Adipocyte (in vitro differentiated cells): ENCODE measurements at regions not wholly inside any gene's neighbourhood (a gene's known extent, or its start where the extent isn't known, plus 50 kb on each side); places are given as distances from the start of the nearest gene placed in this dataset.

Experiments used
- DNase-seq: peaks from one replicate; pipeline ENCODE4 v3.0.0-alpha.2; 2015; ENCODE audit warnings: low read depth
- H3K27me3 ChIP-seq: replicated peaks from 2 replicates; pipeline ENCODE4 v1.7.0; 2013; ENCODE audit warnings: mild to moderate bottlenecking, low read length, moderate library complexity; ENCODE audit not compliant: control insufficient read depth, insufficient read depth
- H3K36me3 ChIP-seq: 2 replicates; pipeline ENCODE4 v1.7.0; 2013; ENCODE audit warnings: low read length, mild to moderate bottlenecking, moderate library complexity; ENCODE audit not compliant: control insufficient read depth, insufficient read depth, severe bottlenecking
- H3K4me1 ChIP-seq: 2 replicates; pipeline ENCODE4 v1.7.0; 2013; ENCODE audit warnings: mild to moderate bottlenecking, low read length, moderate library complexity; ENCODE audit not compliant: control insufficient read depth, insufficient read depth
- H3K4me3 ChIP-seq: 2 replicates; pipeline ENCODE4 v1.7.0; 2013; ENCODE audit warnings: mild to moderate bottlenecking, low read length, moderate library complexity
- H3K9ac ChIP-seq: 2 replicates; pipeline ENCODE4 v1.7.0; 2013; ENCODE audit warnings: mild to moderate bottlenecking, low read length, moderate library complexity
- H3K9me3 ChIP-seq: 2 replicates; pipeline ENCODE4 v1.7.0; 2013; ENCODE audit warnings: mild to moderate bottlenecking, low read length, moderate library complexity; ENCODE audit not compliant: control insufficient read depth

- DNase-seq: no peak
- no peaks in the 10 kb centered on the region for H3K9me3 ChIP-seq
- H3K4me3 ChIP-seq: no peak overlapping the region
- H3K36me3 ChIP-seq: no peaks in the 10 kb centered on the region
- H3K9ac ChIP-seq: no peak overlapping the region
- H3K4me1 ChIP-seq: peaks cover 23% of the 10 kb centered on the region
- H3K27me3 ChIP-seq: no peaks in the 10 kb centered on the region
These were observed 62.0 kb downstream of the GLI2 start for GRCh38 chr2:120797421-120798221.

GRCh38 chr2:120798567-120799247, 63.0 kb downstream of the GLI2 start:
- DNase-seq: no peak
- Histone ChIP-seq H3K36me3 (no peaks in the 10 kb centered on the region), H3K4me3 (no peak overlapping the region), H3K4me1 (peaks cover 25% of the 10 kb centered on the region), H3K9me3 (no peaks in the 10 kb centered on the region), H3K27me3 (no peaks in the 10 kb centered on the region), H3K9ac (no peak overlapping the region)

GRCh38 chr2:120802158-120802557, 66.5 kb downstream of the GLI2 start:
- no peak for DNase-seq
- Histone ChIP-seq H3K9me3 (no peaks in the 10 kb centered on the region), H3K9ac (peak overlapping the region; percentile 43), H3K36me3 (no peaks in the 10 kb centered on the region), H3K4me1 (peaks cover 13% of the 10 kb centered on the region), H3K4me3 (no peak overlapping the region), H3K27me3 (no peaks in the 10 kb centered on the region)

- no peaks in the 10 kb centered on the region for H3K27me3 ChIP-seq
- no peaks in the 10 kb centered on the region for H3K36me3 ChIP-seq
- H3K9me3 ChIP-seq: no peaks in the 10 kb centered on the region
- DNase-seq: no peak
- no peak overlapping the region for H3K4me3 ChIP-seq
- H3K9ac ChIP-seq: peak overlapping the region; percentile 43
- peaks cover 13% of the 10 kb centered on the region for H3K4me1 ChIP-seq
These were observed 67.3 kb downstream of the GLI2 start for GRCh38 chr2:120802867-120803484.

DNA sequence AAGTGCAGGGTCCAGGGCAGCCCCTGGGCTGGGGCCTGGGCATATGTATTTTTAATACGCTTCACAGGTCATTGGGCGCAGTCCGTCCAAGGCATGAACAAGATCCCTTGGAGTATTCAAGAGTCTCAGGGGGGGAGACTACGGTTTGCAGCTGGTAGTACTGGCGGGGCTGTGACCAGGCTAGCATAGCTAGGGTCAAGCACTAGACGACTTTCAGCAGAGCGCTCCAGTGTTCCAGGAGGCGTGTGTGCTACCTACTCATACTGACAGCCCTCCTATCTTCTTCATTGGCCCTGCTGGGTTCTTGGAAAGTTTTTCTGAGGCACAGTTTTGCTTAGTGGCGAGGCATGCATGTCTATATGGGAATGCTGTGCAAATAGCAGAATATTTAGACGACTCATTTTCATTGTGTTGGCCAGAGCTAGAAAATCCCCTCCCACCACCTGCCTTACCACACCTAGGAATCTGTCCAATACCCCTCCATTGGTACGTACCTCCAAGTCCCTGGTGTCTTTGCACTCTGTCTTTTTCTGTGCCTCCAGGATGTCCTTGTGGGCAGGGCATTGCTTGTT, 68.2 kb downstream of the GLI2 start:
- Histone ChIP-seq H3K27me3 (no peaks in the 10 kb centered on the region), H3K9me3 (no peaks in the 10 kb centered on the region), H3K9ac (no peak overlapping the region), H3K4me3 (no peak overlapping the region), H3K36me3 (no peaks in the 10 kb centered on the region), H3K4me1 (peaks cover 13% of the 10 kb centered on the region)
- no peak for DNase-seq

DNA sequence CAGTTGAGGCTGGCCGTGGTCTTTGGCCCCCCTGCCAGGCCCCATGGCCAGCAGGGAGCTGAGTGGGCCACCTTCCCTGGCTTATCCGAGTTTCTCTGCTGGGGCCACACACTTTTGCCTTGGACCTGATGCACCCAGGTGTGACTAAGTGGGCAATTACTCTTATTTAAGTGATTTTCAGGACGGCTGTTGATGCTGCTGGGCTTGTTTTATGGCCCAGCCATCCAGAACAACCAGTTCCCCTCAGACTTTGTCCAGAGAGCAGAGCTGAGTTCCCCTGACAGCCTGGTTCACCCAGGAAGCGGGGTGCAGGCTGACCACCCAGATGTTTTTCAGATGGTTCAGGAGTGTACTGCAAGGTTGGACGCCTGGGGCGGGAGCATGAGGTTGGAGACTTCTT, 68.8 kb downstream of the GLI2 start:
- Histone ChIP-seq H3K27me3 (no peaks in the 10 kb centered on the region), H3K9ac (no peak overlapping the region), H3K36me3 (no peaks in the 10 kb centered on the region), H3K4me1 (peaks cover 13% of the 10 kb centered on the region), H3K4me3 (no peak overlapping the region), H3K9me3 (no peaks in the 10 kb centered on the region)
- no peak for DNase-seq

DNA sequence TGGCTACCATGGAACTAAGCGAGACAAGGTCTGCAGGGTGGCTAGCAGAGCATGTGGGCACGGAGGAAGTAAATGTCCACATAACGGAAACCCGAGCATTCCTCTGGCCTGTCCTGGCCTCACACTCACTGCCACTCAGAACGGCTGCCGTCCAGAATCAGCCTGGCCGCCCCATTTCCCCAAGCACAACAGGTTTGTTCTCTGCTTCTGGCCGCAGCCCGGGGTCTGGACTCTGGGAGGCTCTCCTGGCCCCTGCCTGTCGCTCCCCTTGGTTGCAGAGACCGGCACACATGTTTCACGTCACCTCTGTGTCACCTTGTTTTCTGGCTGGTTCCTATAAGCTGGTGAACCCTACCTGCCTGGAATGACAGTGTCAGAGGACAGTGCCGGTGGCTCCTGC, 69.3 kb downstream of the GLI2 start:
- Histone ChIP-seq H3K9ac (no peak overlapping the region), H3K27me3 (no peaks in the 10 kb centered on the region), H3K36me3 (no peaks in the 10 kb centered on the region), H3K4me1 (peaks cover 13% of the 10 kb centered on the region), H3K4me3 (no peak overlapping the region), H3K9me3 (no peaks in the 10 kb centered on the region)
- no peak for DNase-seq

DNA sequence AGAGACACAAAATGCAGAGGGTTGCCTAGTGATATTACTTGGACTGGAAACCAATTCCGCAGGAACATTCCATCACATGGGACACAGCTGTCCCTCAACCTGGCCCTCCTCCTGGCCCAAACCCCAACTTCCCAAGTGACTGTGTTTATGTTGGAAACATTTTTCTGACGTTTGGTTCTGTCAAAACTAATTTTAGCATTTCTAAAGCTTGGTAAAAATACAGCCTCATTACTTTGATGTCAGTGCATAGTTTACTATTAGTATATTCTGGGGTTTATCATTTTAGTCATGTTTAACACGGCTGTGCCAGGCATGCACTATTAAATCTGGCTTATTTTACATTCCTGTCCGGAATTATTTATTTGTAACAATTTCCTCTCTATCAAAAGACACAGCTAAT, 69.9 kb downstream of the GLI2 start:
- Histone ChIP-seq H3K4me1 (peaks cover 13% of the 10 kb centered on the region), H3K9ac (no peak overlapping the region), H3K27me3 (no peaks in the 10 kb centered on the region), H3K36me3 (no peaks in the 10 kb centered on the region), H3K9me3 (no peaks in the 10 kb centered on the region), H3K4me3 (no peak overlapping the region)
- no peak for DNase-seq

DNA sequence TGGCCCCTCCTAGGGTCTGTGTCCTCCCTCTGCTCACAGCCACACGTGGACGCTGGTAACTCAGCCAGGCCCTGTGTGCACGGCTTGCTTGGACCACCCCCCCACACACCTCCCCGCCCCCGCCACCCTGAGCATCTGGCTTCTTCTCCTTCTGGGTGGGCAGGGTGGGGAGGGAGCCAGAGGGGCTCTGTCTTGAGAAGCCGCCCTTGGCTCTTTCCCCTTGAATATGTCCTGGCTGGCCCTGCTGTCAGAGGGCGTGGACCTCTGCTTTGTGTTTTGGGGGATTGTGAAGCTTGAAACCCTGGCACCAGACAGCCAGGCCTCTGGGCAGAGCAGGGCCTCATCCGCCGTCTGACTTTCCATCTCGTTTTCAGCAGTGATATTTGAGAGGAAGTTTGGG, 72.1 kb downstream of the GLI2 start:
- H3K36me3 ChIP-seq: no peaks in the 10 kb centered on the region
- no peaks in the 10 kb centered on the region for H3K27me3 ChIP-seq
- H3K4me3 ChIP-seq: no peak overlapping the region
- no peak for DNase-seq
- no peak overlapping the region for H3K9ac ChIP-seq
- H3K9me3 ChIP-seq: no peaks in the 10 kb centered on the region
- peaks cover 4% of the 10 kb centered on the region for H3K4me1 ChIP-seq

DNA sequence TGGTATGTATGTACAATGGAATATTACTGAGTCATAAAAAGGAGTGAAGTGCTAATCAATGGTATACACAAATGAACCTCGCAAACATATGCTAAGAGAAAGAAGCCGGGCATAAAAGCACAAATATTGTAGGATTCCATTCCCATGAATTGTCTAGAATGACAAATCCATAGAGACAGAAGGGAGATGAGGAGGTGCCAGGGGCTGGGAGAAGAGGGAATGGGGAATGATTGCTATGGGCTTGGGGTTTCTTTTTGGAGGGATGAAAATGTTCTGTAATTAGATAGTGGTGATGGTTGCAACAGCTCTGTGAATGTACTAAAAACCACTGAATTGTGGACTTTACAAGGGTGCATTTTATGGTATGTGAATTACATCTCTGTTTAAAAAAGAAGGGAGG, 73.5 kb downstream of the GLI2 start:
- Histone ChIP-seq H3K4me3 (no peak overlapping the region), H3K4me1 (no peaks in the 10 kb centered on the region), H3K27me3 (no peaks in the 10 kb centered on the region), H3K9me3 (no peaks in the 10 kb centered on the region), H3K9ac (no peak overlapping the region), H3K36me3 (no peaks in the 10 kb centered on the region)
- peak; percentile 31 for DNase-seq
